ENCODE measurements at regions not wholly inside any gene's neighbourhood (a gene's known extent, or its start where the extent isn't known, plus 50 kb on each side); places are given as distances from the start of the nearest gene placed in this dataset.
A peak's percentile ranks its signal among the peaks of the same experiment; 100 is the strongest.

DNA sequence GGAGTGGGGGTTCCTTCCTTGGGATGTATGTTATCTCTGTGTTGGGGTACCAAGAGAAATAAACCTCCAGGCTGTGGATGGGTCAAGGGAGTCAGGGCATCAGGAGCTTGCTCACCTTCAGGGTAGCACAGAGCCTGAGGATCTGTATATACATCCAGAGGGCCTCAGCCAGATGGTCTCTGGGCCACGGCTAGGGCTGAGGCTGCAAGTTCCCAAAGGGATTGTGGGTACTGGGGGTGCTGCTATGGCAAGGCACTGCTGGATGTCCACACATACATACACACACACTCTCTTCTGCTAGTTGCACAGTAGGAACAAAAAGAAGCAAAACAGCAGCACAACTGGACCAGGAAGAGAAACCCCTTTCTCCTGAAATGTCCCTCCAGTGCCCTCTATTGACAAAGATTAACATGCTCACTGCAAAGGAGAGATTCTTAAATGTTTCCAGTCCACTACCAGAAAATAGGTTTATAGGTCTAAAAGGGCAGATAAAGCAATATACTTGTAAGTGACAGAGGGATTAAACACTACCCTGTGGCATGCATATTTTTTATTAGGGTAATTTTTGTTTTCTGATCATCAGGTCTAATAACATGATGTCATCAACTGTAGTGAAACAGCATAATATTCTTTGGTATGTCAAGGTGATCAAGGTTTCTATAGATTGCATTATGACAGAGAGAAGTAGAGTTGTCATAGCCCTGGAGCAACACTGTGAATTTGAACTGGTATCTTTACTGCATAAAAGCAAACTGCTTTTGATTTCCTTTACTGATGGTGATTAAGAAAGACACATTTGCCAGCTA is 56.3 kb upstream of the KCNN2 start:
- peaks cover 52% of the 10 kb centered on the region for H3K27me3 Mint-ChIP-seq (ENCODE audit: insufficient read depth, unreplicated experiment)
- CTCF ChIA-PET = interaction anchor here (0.5 to 0.6 kb wide), 2 partner anchors 15 to 1035 kb away, joined by 3 read pairs; no protein-coding TSS in a partner anchor
- DNase-seq (ENCODE audit: unreplicated experiment) = peak; percentile 29
- no peak overlapping the region for H3K4me3 Mint-ChIP-seq (ENCODE audit: unreplicated experiment)
- TF ChIP-seq, protein P1, sequence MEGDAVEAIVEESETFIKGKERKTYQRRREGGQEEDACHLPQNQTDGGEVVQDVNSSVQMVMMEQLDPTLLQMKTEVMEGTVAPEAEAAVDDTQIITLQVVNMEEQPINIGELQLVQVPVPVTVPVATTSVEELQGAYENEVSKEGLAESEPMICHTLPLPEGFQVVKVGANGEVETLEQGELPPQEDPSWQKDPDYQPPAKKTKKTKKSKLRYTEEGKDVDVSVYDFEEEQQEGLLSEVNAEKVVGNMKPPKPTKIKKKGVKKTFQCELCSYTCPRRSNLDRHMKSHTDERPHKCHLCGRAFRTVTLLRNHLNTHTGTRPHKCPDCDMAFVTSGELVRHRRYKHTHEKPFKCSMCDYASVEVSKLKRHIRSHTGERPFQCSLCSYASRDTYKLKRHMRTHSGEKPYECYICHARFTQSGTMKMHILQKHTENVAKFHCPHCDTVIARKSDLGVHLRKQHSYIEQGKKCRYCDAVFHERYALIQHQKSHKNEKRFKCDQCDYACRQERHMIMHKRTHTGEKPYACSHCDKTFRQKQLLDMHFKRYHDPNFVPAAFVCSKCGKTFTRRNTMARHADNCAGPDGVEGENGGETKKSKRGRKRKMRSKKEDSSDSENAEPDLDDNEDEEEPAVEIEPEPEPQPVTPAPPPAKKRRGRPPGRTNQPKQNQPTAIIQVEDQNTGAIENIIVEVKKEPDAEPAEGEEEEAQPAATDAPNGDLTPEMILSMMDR (IDR thresholded peaks at IDR 0.05; ENCODE audit: unreplicated experiment) = peak; percentile 24
- no peaks in the 10 kb centered on the region for H3K9me3 Mint-ChIP-seq (ENCODE audit: unreplicated experiment)
- H3K36me3 Mint-ChIP-seq (ENCODE audit: insufficient read depth, unreplicated experiment) = no peaks in the 10 kb centered on the region
- POLR2A ChIA-PET = no interaction called here
- intact Hi-C loops (cut with micrococcal nuclease) = loop anchor here (2.0 to 5.0 kb wide), 3 partner anchors 205 to 693 kb away; no protein-coding TSS in a partner anchor
- no peak overlapping the region for H3K27ac Mint-ChIP-seq (ENCODE audit: low read depth, unreplicated experiment)
- no peaks in the 10 kb centered on the region for H3K4me1 Mint-ChIP-seq (ENCODE audit: insufficient read depth, unreplicated experiment)
- BruUV-seq (replicated peaks) = no TSS peak

DNA sequence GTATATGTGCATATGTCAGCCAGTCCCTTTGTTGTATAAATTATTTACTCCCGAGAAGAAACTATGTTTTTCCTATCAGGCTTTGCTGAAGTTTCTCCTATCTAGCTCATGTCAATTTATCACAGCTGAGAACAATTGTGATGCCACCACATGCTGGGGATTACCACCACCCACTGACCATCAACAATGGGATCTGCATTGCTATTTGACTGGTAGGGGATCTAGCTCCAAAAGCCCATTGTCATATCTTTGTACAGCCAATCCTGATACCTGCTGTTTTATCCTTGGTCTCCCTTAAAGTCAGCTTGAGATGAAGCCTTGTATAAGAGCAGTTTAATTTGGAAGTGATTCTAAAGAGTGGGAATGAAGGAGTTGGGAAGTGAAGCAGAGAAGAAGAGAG is 53.9 kb upstream of the KCNN2 start:
- Mint-ChIP-seq H3K4me1 (ENCODE audit: insufficient read depth, unreplicated experiment) (no peaks in the 10 kb centered on the region), H3K27ac (ENCODE audit: low read depth, unreplicated experiment) (no peak overlapping the region), H3K36me3 (ENCODE audit: insufficient read depth, unreplicated experiment) (no peaks in the 10 kb centered on the region), H3K4me3 (ENCODE audit: unreplicated experiment) (no peak overlapping the region), H3K27me3 (ENCODE audit: insufficient read depth, unreplicated experiment) (peaks cover 57% of the 10 kb centered on the region), H3K9me3 (ENCODE audit: unreplicated experiment) (no peaks in the 10 kb centered on the region)
- ChIA-PET CTCF (interaction anchor here (0.7 to 1.0 kb wide), 2 partner anchors 141 to 1048 kb away, joined by 3 read pairs; no protein-coding TSS in a partner anchor), POLR2A (no interaction called here)
- no peak for DNase-seq (ENCODE audit: unreplicated experiment)
- intact Hi-C loops (cut with micrococcal nuclease) = loop anchor here (5.0 kb wide), 2 partner anchors 626 to 696 kb away; no protein-coding TSS in a partner anchor
- TF ChIP-seq, protein P1 (IDR thresholded peaks at IDR 0.05; ENCODE audit: unreplicated experiment) = no peak
- BruUV-seq (replicated peaks) = no TSS peak

DNA sequence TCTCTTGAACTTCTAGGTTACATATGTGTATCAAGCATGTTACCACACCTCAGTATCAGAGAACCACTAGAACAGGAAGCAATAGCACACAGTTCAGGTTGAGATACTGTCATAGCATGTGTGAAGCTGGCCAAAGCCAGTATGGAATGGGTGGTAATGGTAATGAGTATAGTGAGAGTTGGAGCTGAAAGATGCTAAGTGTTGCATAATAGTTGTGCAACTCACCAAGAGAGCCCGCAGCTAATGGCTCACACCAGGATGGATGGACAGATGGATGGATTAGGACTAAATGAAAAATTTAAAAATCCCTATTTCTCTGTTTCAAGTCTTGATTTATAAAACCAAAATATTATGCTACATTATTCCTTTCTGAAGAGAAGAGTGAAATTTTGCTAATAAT is 53.4 kb upstream of the KCNN2 start:
- Mint-ChIP-seq H3K27me3 (ENCODE audit: insufficient read depth, unreplicated experiment) (peaks cover 59% of the 10 kb centered on the region), H3K27ac (ENCODE audit: low read depth, unreplicated experiment) (no peak overlapping the region), H3K4me3 (ENCODE audit: unreplicated experiment) (no peak overlapping the region), H3K9me3 (ENCODE audit: unreplicated experiment) (no peaks in the 10 kb centered on the region), H3K4me1 (ENCODE audit: insufficient read depth, unreplicated experiment) (no peaks in the 10 kb centered on the region), H3K36me3 (ENCODE audit: insufficient read depth, unreplicated experiment) (no peaks in the 10 kb centered on the region)
- DNase-seq (ENCODE audit: unreplicated experiment) = peak; percentile 18
- CTCF ChIA-PET = interaction anchor here (0.5 to 1.0 kb wide), 4 partner anchors 140 to 1517 kb away, joined by 3 to 4 read pairs (median 3); no protein-coding TSS in a partner anchor
- POLR2A ChIA-PET = no interaction called here
- TF ChIP-seq, protein P1 (IDR thresholded peaks at IDR 0.05; ENCODE audit: unreplicated experiment) = no peak
- no TSS peak for BruUV-seq (replicated peaks)
- intact Hi-C loops (cut with micrococcal nuclease) = loop anchor here (5.0 kb wide), 2 partner anchors 626 to 696 kb away; no protein-coding TSS in a partner anchor

DNA sequence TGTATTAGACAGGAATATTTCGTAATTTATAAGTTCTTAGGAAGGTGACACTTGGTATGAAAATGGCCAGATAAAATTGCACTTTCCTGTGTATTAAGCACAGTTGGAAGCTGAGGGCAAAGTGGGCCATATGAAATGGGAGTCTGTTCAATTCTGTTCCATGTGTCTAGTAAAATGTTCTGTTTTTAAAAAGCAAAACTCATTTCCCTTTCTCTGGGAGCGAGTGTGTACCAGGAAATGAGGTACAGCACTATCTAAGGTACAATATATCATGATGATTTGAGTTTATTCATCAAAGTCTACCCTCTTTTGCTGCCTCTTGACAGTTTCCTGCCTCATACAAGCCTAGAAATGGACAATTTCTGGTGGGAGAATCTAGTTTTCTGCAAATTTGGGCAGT is 51.2 kb upstream of the KCNN2 start:
- no peaks in the 10 kb centered on the region for H3K4me1 Mint-ChIP-seq (ENCODE audit: insufficient read depth, unreplicated experiment)
- POLR2A ChIA-PET = no interaction called here
- H3K27ac Mint-ChIP-seq (ENCODE audit: low read depth, unreplicated experiment) = no peak overlapping the region
- H3K27me3 Mint-ChIP-seq (ENCODE audit: insufficient read depth, unreplicated experiment) = peaks cover 73% of the 10 kb centered on the region
- no peaks in the 10 kb centered on the region for H3K9me3 Mint-ChIP-seq (ENCODE audit: unreplicated experiment)
- intact Hi-C loops (cut with micrococcal nuclease) = no loop called here
- no peak for DNase-seq (ENCODE audit: unreplicated experiment)
- H3K4me3 Mint-ChIP-seq (ENCODE audit: unreplicated experiment) = no peak overlapping the region
- H3K36me3 Mint-ChIP-seq (ENCODE audit: insufficient read depth, unreplicated experiment) = no peaks in the 10 kb centered on the region
- CTCF ChIA-PET = no interaction called here
- BruUV-seq (replicated peaks) = no TSS peak
- TF ChIP-seq, protein P1 (IDR thresholded peaks at IDR 0.05; ENCODE audit: unreplicated experiment) = no peak
